IMR-90 (cell line): ENCODE measurements at regions not wholly inside any gene's neighbourhood (a gene's known extent, or its start where the extent isn't known, plus 50 kb on each side); places are given as distances from the start of the nearest gene placed in this dataset.

Experiments used
- BHLHE40 ChIP-seq: fragments of 150-350 bp; IDR thresholded peaks from 2 replicates; pipeline ENCODE4 v1.6.1; 2016; ENCODE audit warnings: mild to moderate bottlenecking, low read depth, low read length
- CEBPB ChIP-seq: IDR thresholded peaks from 2 replicates; pipeline ENCODE4 v1.6.1; 2012; ENCODE audit warnings: low read depth, low read length, improper control_type of control experiment
- FOS ChIP-seq: fragments of 150-350 bp; IDR thresholded peaks from 2 replicates; pipeline ENCODE4 v1.6.1; 2016; ENCODE audit warnings: low read depth, low read length
- MAFK ChIP-seq: IDR thresholded peaks from 2 replicates; pipeline ENCODE4 v1.6.1; 2012; ENCODE audit warnings: low read depth, low read length, improper control_type of control experiment
- MAZ ChIP-seq: IDR thresholded peaks from 2 replicates; pipeline ENCODE4 v1.6.1; 2012; ENCODE audit warnings: low read depth, mild to moderate bottlenecking, low read length, improper control_type of control experiment, moderate library complexity, borderline replicate concordance
- MXI1 ChIP-seq: IDR thresholded peaks from 2 replicates; pipeline ENCODE4 v1.6.1; 2012; ENCODE audit warnings: low read depth, mild to moderate bottlenecking, low read length, moderate library complexity, borderline replicate concordance
- NFE2L2 ChIP-seq: fragments of 150-350 bp; IDR thresholded peaks from 2 replicates; pipeline ENCODE4 v1.6.1; 2016; ENCODE audit warnings: low read depth, mild to moderate bottlenecking, low read length
- POLR2A ChIP-seq: IDR thresholded peaks from 2 replicates; pipeline ENCODE4 v1.6.1; 2012; ENCODE audit warnings: mild to moderate bottlenecking, low read depth, low read length
- RAD21 ChIP-seq: IDR thresholded peaks from 2 replicates; pipeline ENCODE4 v1.6.1; 2012; ENCODE audit warnings: low read length, improper control_type of control experiment
- RFX5 ChIP-seq: IDR thresholded peaks from 2 replicates; pipeline ENCODE4 v1.8.0; 2012; ENCODE audit warnings: low read depth, mild to moderate bottlenecking, low read length, moderate library complexity
- SMC3 ChIP-seq: fragments of 150-350 bp; IDR thresholded peaks from 2 replicates; pipeline ENCODE4 v1.6.1; 2016; ENCODE audit warnings: low read depth, mild to moderate bottlenecking, antibody characterized with exemption, low read length, moderate library complexity
- TF ChIP-seq, protein P1 (sequence below): conservative IDR thresholded peaks from 2 replicates; pipeline ENCODE4 v1.5.1; 2012; ENCODE audit warnings: mild to moderate bottlenecking, low read depth, low read length, improper control_type of control experiment
- TF ChIP-seq, protein P2 (sequence below): fragments of 150-350 bp; IDR thresholded peaks from 2 replicates; pipeline ENCODE4 v1.6.1; 2017; ENCODE audit warnings: mild to moderate bottlenecking, antibody characterized with exemption, low read length, low read depth

GRCh38 chr5:153116916-153117315 lies 373.6 kb upstream of the GRIA1 start:
- TF ChIP-seq RFX5 (no peak), POLR2A (no peak), BHLHE40 (no peak), MXI1 (no peak), RAD21 (no peak), CEBPB (no peak), MAFK (no peak), MAZ (no peak), FOS (no peak), SMC3 (no peak), NFE2L2 (no peak)
- TF ChIP-seq, protein P1, sequence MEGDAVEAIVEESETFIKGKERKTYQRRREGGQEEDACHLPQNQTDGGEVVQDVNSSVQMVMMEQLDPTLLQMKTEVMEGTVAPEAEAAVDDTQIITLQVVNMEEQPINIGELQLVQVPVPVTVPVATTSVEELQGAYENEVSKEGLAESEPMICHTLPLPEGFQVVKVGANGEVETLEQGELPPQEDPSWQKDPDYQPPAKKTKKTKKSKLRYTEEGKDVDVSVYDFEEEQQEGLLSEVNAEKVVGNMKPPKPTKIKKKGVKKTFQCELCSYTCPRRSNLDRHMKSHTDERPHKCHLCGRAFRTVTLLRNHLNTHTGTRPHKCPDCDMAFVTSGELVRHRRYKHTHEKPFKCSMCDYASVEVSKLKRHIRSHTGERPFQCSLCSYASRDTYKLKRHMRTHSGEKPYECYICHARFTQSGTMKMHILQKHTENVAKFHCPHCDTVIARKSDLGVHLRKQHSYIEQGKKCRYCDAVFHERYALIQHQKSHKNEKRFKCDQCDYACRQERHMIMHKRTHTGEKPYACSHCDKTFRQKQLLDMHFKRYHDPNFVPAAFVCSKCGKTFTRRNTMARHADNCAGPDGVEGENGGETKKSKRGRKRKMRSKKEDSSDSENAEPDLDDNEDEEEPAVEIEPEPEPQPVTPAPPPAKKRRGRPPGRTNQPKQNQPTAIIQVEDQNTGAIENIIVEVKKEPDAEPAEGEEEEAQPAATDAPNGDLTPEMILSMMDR, result no peak
- TF ChIP-seq, protein P2, sequence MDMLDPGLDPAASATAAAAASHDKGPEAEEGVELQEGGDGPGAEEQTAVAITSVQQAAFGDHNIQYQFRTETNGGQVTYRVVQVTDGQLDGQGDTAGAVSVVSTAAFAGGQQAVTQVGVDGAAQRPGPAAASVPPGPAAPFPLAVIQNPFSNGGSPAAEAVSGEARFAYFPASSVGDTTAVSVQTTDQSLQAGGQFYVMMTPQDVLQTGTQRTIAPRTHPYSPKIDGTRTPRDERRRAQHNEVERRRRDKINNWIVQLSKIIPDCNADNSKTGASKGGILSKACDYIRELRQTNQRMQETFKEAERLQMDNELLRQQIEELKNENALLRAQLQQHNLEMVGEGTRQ, result no peak
